ENCODE measurements at regions not wholly inside any gene's neighbourhood (a gene's known extent, or its start where the extent isn't known, plus 50 kb on each side); places are given as distances from the start of the nearest gene placed in this dataset.
"Not testable (repeated sequence)": the region's sequence is repeated elsewhere in the genome, so short reads cannot be mapped to it uniquely, and the experiment has no call there.

DNA sequence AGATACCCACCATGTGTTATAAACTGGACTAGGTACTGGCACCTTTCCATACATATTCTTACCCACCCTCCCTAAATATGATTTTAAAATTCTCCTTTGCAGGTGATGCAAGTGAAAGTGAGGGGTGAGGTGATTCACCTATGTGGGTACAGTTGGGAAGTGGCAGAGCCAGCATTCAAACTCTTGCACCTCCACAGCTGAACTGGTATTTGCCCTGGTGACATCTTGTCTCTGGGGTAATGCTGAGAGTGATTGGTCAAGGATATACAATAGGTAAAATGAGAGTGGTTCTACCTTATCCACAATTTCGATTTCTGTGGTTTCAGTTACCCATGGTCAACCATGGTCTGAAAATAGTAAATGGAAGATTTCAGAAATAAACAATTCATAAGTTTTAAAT is 288.2 kb downstream of the MIAT start:
- Histone ChIP-seq H3K36me3 (no peaks in the 10 kb centered on the region), H3K9me3 (no peaks in the 10 kb centered on the region), H3K4me1 (no peaks in the 10 kb centered on the region), H3K27ac (no peak overlapping the region), H3K27me3 (no peaks in the 10 kb centered on the region), H3K4me3 (no peak overlapping the region)
- no peak for DNase-seq
- TF ChIP-seq, protein P1, sequence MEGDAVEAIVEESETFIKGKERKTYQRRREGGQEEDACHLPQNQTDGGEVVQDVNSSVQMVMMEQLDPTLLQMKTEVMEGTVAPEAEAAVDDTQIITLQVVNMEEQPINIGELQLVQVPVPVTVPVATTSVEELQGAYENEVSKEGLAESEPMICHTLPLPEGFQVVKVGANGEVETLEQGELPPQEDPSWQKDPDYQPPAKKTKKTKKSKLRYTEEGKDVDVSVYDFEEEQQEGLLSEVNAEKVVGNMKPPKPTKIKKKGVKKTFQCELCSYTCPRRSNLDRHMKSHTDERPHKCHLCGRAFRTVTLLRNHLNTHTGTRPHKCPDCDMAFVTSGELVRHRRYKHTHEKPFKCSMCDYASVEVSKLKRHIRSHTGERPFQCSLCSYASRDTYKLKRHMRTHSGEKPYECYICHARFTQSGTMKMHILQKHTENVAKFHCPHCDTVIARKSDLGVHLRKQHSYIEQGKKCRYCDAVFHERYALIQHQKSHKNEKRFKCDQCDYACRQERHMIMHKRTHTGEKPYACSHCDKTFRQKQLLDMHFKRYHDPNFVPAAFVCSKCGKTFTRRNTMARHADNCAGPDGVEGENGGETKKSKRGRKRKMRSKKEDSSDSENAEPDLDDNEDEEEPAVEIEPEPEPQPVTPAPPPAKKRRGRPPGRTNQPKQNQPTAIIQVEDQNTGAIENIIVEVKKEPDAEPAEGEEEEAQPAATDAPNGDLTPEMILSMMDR (IDR thresholded peaks at IDR 0.05) = no peak
- TF ChIP-seq POLR2A (IDR thresholded peaks at IDR 0.05) = no peak

- Histone ChIP-seq H3K4me3 (no peak overlapping the region), H3K36me3 (no peaks in the 10 kb centered on the region), H3K9me3 (no peaks in the 10 kb centered on the region), H3K4me1 (no peaks in the 10 kb centered on the region), H3K27ac (no peak overlapping the region), H3K27me3 (no peaks in the 10 kb centered on the region)
- TF ChIP-seq, protein P1 (IDR thresholded peaks at IDR 0.05) = no peak
- TF ChIP-seq POLR2A (IDR thresholded peaks at IDR 0.05) = no peak
- no peak for DNase-seq
Observed at GRCh38 chr22:26949193-26949592, 291.8 kb downstream of the MIAT start.

DNA sequence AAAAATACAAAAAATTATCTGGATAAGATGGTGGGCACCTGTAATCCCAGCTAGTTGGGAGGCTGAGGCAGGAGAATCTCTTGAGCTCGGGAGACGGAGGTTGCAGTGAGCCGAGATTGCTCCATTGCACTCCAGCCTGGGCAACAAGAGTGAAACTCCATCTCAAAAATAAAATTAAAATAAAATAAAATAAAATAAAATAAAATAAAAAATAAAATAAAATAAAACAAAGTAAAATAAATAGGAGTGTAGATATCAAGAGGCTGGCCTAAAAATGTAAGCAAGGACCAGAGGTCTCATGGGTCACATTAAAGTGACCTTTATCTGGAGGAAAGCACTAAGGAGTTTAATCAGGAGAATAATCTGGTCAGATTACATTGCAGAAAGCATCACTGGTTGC is 293.8 kb downstream of the MIAT start:
- DNase-seq, H3K9me3 ChIP-seq, H3K36me3 ChIP-seq: not testable (repeated sequence)

DNA sequence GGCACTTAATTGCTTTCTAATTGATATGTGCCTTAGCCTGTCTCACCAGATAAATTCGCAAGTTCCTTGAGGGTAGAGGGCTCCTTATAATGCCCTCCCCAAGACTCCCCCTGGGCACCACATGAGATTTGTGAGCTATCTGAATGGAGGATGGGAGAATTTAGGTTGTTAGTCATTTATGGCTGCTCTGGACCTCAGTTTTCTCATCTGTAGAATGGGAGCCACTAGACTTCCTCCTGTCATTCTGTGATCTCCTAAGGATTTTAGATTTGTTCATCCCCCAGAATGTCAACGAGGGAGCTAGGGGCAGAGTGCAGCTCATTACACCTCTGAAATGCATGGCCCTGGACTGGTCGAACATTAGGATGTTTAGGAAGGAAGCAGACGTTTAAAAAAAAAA is 294.6 kb downstream of the MIAT start:
- Histone ChIP-seq H3K9me3 (no peaks in the 10 kb centered on the region), H3K27me3 (no peaks in the 10 kb centered on the region), H3K4me1 (no peaks in the 10 kb centered on the region), H3K4me3 (no peak overlapping the region), H3K36me3 (no peaks in the 10 kb centered on the region), H3K27ac (no peak overlapping the region)
- no peak for TF ChIP-seq POLR2A (IDR thresholded peaks at IDR 0.05)
- TF ChIP-seq, protein P1 (IDR thresholded peaks at IDR 0.05) = no peak
- DNase-seq = no peak

More for the DNA sequence above, 293.8 kb downstream of the MIAT start:
- H3K27ac ChIP-seq, H3K27me3 ChIP-seq, H3K4me1 ChIP-seq, H3K4me3 ChIP-seq: not testable (repeated sequence)

DNA sequence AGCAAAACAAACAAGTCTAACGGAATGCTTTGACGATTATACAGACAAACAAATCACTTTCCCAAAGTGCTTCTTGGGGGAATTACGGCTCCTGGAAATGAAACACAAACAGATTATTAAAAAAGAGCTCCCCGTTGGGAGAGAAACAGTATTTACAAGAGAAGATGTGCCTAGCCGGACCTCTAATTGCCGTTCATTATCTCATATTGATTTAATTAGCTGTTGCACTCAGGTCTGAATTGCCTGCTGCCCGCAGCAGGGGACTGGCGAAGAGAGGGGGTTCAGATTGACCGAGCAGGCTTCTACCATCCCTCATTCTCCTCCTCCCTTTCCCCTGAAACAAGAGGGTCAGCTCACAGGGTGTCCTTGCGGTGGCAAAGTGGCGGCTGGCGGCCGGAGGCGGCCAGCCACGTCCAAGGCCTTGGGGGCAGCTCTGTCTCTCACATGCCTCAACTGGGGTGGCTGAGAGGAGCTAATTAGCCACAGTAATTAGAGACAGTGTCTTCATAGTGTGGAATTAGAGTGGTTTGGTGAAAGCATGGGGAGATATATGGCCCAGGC is 295.1 kb downstream of the MIAT start:
- H3K36me3 ChIP-seq = no peaks in the 10 kb centered on the region
- no peak overlapping the region for H3K27ac ChIP-seq
- H3K27me3 ChIP-seq = no peaks in the 10 kb centered on the region
- TF ChIP-seq, protein P1 (IDR thresholded peaks at IDR 0.05) = no peak
- no peak for TF ChIP-seq POLR2A (IDR thresholded peaks at IDR 0.05)
- no peaks in the 10 kb centered on the region for H3K9me3 ChIP-seq
- no peak overlapping the region for H3K4me3 ChIP-seq
- no peak for DNase-seq
- no peaks in the 10 kb centered on the region for H3K4me1 ChIP-seq

GRCh38 chr22:26953012-26953883 is 295.9 kb downstream of the MIAT start:
- Histone ChIP-seq H3K27me3 (no peaks in the 10 kb centered on the region), H3K36me3 (no peaks in the 10 kb centered on the region)
- TF ChIP-seq POLR2A (IDR thresholded peaks at IDR 0.05) = no peak
- TF ChIP-seq, protein P1 (IDR thresholded peaks at IDR 0.05) = no peak

More at GRCh38 chr22:26953012-26953883, 295.9 kb downstream of the MIAT start:
- DNase-seq = no peak
- H3K9me3 ChIP-seq = no peaks in the 10 kb centered on the region
- no peaks in the 10 kb centered on the region for H3K4me1 ChIP-seq
- no peak overlapping the region for H3K4me3 ChIP-seq
- H3K27ac ChIP-seq = no peak overlapping the region

Measured in Peyer's patch (tissue), 4 donors.